OCI-M2 (cell line): ENCODE measurements at regions not wholly inside any gene's neighbourhood (a gene's known extent, or its start where the extent isn't known, plus 50 kb on each side); places are given as distances from the start of the nearest gene placed in this dataset.

ENCODE experiments used
- DNase-seq: peaks from one replicate; lab custom pipeline; 2025; ENCODE audit not compliant: unreplicated experiment; lab: John Stamatoyannopoulos, UW

DNA sequence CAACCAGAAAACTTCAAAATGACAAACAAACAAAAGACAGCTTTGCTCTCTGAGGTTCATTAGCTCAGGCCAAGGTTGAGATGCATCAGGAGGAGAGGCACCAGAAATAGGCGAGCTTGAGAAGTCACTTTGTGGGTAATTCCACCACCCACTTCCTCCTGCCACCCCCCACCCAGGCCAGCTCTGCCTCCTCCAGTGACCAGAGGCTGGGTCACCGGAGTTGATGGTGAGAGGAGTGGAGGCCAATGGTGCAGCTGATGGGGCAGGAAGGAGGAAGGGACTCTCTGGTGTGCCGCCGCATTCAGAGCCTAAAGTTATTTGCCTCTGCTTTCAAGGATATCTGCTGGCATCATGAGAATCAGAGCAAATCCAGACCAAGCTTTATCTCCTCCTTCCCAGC lies 73.8 kb upstream of the ASTN2 start:
- DNase-seq, result no peak

DNA sequence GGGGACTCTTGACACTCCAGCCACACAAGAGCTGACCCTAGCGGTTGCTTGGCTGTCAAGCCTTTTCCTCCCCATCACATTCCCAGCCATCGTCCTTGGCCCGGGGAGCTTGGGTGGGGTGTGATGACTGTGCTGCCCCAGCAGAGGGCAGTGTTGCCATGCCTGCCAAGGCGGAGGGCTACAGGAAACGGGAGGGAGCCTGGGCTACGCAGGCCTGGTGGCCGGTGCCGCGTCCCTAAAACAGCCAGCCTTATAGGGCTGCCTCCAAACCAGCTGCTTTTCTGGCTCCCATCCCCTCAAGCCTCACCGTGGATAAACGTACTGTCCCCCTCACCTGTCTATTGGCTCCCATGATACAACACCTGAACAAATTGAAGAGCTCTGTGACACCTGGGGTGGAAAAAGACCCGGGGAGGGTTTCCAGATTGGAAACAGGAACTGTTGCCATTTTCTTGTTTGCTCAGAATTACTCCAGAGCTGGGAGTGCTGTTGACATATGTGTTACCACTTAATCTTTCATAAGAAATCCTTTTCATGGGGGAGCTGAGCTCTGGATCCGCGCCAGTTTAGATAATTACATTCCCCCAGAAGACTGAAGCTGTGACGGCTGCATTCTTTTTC lies 72.8 kb upstream of the ASTN2 start:
- no peak for DNase-seq

- no peak for DNase-seq
Measured at GRCh38 chr9:117486426-117486825, 71.6 kb upstream of the ASTN2 start.

GRCh38 chr9:117485176-117485575 lies 70.3 kb upstream of the ASTN2 start:
- no peak for DNase-seq

GRCh38 chr9:117480729-117481128 lies 65.9 kb upstream of the ASTN2 start:
- DNase-seq, result no peak

DNA sequence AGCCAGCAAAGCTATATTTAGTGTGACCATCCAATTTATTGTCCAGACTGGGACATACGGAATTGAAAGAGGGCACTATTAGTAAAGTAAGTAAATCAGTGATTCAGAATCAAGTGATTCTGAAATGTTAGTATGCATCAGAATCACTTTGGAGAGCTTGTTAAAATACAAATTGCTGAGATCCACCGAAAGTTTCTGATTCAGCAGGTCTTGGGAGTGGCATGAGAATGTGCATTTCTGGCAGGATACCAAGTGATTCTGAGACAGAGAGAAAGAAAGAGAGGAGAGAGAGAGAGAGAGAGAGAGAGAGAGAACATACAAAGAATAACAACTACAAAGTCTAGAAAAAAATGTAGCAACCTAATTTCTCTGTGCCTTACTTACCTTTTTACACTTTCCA lies 65.4 kb upstream of the ASTN2 start:
- no peak for DNase-seq

- DNase-seq, result no peak
Measured at GRCh38 chr9:117473293-117473692, 58.4 kb upstream of the ASTN2 start.

- no peak for DNase-seq
Measured at GRCh38 chr9:117470902-117471301, 56.0 kb upstream of the ASTN2 start.

DNA sequence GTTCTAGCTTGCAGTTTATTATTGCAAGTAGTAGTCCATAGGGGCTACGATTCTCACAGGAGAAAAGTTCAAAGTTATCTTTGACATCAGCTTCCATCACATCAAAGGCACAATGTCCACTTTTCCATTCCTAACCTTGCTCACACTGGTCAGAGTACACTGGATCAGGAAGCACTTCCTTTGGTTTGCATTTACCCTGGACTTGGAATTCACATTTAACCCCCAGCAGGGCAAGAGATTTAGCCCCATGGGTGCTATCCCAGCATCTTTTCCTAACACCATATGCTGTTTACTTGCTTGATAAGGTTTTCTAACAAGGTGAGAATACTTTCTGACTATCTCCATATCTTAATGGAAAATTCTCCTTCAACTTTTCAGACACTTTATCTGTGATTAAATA lies 55.6 kb upstream of the ASTN2 start:
- DNase-seq, result no peak

- DNase-seq, result no peak
Measured at GRCh38 chr9:117466111-117466510, 51.3 kb upstream of the ASTN2 start.

DNA sequence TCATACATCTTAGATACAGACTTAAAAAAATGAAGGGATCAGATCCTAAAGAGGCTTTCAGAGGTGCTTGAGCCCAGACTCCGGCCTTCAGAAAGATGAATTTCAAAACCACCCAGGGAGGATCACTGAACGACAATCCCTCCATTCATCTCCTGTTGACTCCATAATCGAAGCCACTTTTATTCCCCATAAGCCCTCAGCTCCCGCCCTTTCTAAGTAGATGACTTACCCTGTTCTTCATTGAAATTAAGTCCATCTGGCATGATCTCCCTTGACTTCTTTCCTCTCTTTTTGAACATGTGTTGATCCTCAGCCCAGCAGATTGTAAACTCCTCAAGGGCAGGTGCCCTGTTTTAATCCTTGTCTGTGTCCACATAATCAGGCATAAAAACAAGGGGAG lies 50.8 kb upstream of the ASTN2 start:
- DNase-seq, result no peak

GRCh38 chr9:117464941-117465616 lies 50.2 kb upstream of the ASTN2 start:
- no peak for DNase-seq
